Activated T-cell treated with anti-CD3 and anti-CD28 coated beads, Interleukin-2, amount 50 U/mL, for 72 hours (primary cell): ENCODE measurements at regions not wholly inside any gene's neighbourhood (a gene's known extent, or its start where the extent isn't known, plus 50 kb on each side); places are given as distances from the start of the nearest gene placed in this dataset.
A peak's percentile ranks its signal among the peaks of the same experiment; 100 is the strongest.

Experiments used
- ATAC-seq, 2 donors: fragments of 150-1000 bp; cut with Tn5 transposase; replicated peaks in 1 of 2; 2 replicates each; pipeline ENCODE4 v1.10.0; 2021; ENCODE audit warnings: moderate library complexity in 2 of 2, mild to moderate bottlenecking in 1 of 2
- DNase-seq, 2 donors: peaks; one replicate each; pipeline ENCODE4 v3.0.0; 2021 to 2022; ENCODE audit warnings: mixed read lengths in 1 of 2
- H3K27ac Mint-ChIP-seq: one replicate; pipeline ENCODE4 v1.8.0; 2022; ENCODE audit warnings: mild to moderate bottlenecking, moderate library complexity, mixed read lengths
- H3K27me3 Mint-ChIP-seq: one replicate; pipeline ENCODE4 v1.8.0; 2022; ENCODE audit warnings: low read depth, mixed read lengths
- H3K36me3 Mint-ChIP-seq, 2 donors: one replicate each; pipeline ENCODE4 v1.8.0; 2022; ENCODE audit warnings: mixed read lengths in 2 of 2, mild to moderate bottlenecking in 1 of 2; ENCODE audit not compliant: insufficient read depth in 2 of 2
- H3K4me1 Mint-ChIP-seq: one replicate; pipeline ENCODE4 v1.8.0; 2022; ENCODE audit warnings: low read depth, mixed read lengths
- H3K4me3 Mint-ChIP-seq, 2 donors: one replicate each; pipeline ENCODE4 v1.8.0; 2022; ENCODE audit warnings: mild to moderate bottlenecking in 2 of 2, mixed read lengths in 2 of 2, moderate library complexity in 2 of 2
- H3K9me3 Mint-ChIP-seq, 2 donors: one replicate each; pipeline ENCODE4 v1.8.0; 2022; ENCODE audit warnings: mixed read lengths in 2 of 2

DNA sequence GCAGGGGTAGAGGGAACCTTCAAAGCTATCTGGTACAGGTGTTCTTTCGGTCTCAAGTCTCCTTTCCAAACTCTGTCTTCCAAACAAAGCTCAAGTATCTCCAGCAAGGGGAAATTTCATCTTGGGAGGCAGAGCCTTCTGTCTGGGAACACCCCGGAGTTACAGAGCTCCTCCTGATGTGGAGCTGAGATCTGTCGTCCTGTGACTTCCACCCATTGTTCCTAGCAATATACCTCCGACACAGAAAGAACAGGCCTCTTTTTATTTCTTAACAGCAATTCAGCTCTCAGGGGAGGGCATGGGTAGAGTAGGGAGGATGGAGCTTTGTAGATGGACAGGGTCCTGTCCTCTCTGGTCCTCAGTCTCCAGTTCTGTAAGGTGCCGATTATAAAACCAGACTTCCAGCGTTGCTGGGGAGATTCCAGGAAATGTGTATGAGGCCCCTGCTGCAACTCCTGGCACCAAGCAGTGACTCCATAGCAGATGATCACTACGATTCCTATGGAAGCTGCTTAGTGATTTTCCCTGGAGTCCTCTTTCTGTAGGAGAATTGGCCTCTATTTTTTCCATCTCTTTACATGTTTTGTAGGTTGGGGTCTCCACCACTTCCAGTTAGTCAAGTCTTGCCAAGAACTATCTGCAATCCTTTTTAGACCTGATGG, 56.0 kb upstream of the ARGLU1 start:
- no peak overlapping the region for H3K27ac Mint-ChIP-seq
- ATAC-seq (no peak), DNase-seq (no peak)
- peaks cover 5% of the 10 kb centered on the region for H3K4me1 Mint-ChIP-seq
- peaks cover 44% of the 10 kb centered on the region for H3K27me3 Mint-ChIP-seq
- no peak overlapping the region for H3K4me3 Mint-ChIP-seq
- no peaks in the 10 kb centered on the region for H3K36me3 Mint-ChIP-seq
- no peaks in the 10 kb centered on the region for H3K9me3 Mint-ChIP-seq

DNA sequence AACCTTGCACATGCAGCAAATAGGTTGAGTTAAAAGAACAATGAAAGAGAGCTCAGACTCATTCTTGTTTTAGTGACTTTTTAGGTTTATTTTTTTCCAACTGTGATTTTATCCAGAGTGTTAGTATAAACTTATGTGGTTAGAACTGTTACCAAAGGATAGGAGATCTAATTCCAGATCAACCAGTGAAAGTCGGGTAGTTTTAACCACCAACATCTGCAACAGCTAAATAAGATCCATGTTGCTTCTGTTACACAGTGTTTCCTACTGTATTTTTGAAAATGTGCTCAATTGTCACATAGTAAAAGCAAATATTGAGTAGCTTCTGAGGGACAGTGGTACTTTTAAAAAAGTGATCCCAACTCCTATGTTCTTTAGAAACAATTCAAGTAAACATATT, 53.9 kb upstream of the ARGLU1 start:
- Mint-ChIP-seq H3K36me3 (no peaks in the 10 kb centered on the region), H3K4me3 (no peak overlapping the region), H3K9me3 (no peaks in the 10 kb centered on the region), H3K4me1 (peaks cover 5% of the 10 kb centered on the region), H3K27ac (no peak overlapping the region), H3K27me3 (peaks cover 38% of the 10 kb centered on the region)
- ATAC-seq (no peak), DNase-seq (no peak)

DNA sequence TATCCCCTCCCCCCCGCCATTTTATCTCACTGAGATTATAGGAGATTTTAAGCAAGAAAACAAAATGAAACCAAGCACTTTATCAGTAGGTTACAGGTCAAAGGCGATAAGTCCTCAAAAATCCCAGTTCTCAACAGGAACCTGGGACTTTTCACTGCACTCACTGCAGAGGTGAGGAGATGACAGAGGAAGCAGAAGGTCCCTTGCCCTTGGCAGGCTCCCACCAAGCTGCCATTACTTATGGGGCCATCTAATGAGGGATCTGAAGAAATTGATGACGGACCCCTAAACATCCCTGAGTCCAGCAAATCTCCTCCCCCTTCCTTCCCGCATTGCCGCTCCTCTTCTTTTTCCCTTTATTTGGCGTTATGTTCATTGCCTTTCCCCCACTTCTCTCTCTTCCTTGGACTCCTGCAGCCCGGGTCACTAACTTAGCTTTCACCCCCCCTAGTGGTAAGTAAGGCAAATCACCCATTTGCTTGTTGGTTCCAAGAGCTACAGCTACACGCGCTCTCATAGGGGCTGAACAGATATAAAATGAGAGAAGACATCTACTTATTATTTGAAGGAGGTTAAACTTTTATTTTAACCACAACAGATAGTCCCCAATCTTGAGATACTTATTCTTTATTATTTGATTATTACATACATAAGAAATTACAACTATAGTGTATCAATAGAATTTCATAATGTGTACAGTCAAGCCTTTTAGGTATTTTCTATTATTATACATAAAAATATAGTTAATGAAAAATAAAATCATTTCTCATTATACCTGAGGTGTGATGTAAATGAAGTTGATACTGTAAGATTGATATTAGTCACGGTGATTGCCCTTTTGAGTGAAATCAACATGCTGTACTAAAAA, 52.0 kb upstream of the ARGLU1 start:
- peaks cover 5% of the 10 kb centered on the region for H3K4me1 Mint-ChIP-seq
- H3K9me3 Mint-ChIP-seq: no peaks in the 10 kb centered on the region
- peak; percentile 65 to 75 for ATAC-seq
- no peak overlapping the region for H3K27ac Mint-ChIP-seq
- no peaks in the 10 kb centered on the region for H3K36me3 Mint-ChIP-seq
- peaks cover 25% of the 10 kb centered on the region for H3K27me3 Mint-ChIP-seq
- no peak overlapping the region for H3K4me3 Mint-ChIP-seq
- DNase-seq: peak; percentile 10 to 25
